ENCODE measurements at regions not wholly inside any gene's neighbourhood (a gene's known extent, or its start where the extent isn't known, plus 50 kb on each side); places are given as distances from the start of the nearest gene placed in this dataset.

- no peak for TF ChIP-seq ZNF2 (tag by site-specific recombination; IDR thresholded peaks at IDR 0.05)
- TF ChIP-seq ZFP3 (tag by site-specific recombination; IDR thresholded peaks at IDR 0.05; ENCODE audit: low read depth) = no peak
- no peak for TF ChIP-seq CTCF (tag by site-specific recombination; IDR thresholded peaks at IDR 0.05)
- no peak for TF ChIP-seq PRDM6 (tag by site-specific recombination; IDR thresholded peaks at IDR 0.05)
- TF ChIP-seq BCL11A (tag by site-specific recombination; IDR thresholded peaks at IDR 0.05; ENCODE audit: low read depth) = no peak
- no peak for TF ChIP-seq ZNF266 (tag by site-specific recombination; IDR thresholded peaks at IDR 0.05; ENCODE audit: low read depth)
- no peak for TF ChIP-seq ZNF202 (tag by site-specific recombination; IDR thresholded peaks at IDR 0.05; ENCODE audit: borderline replicate concordance)
- TF ChIP-seq ZNF777 (tag by site-specific recombination; IDR thresholded peaks at IDR 0.05; ENCODE audit: borderline replicate concordance) = no peak
- no peak for TF ChIP-seq ZNF324 (tag by site-specific recombination; IDR thresholded peaks at IDR 0.05)
- no peak for TF ChIP-seq ZNF274 (IDR thresholded peaks at IDR 0.05; ENCODE audit: low read length)
- TF ChIP-seq ZNF274 (tag by site-specific recombination; IDR thresholded peaks at IDR 0.05; ENCODE audit: borderline replicate concordance) = no peak
Measured at GRCh38 chr18:43471873-43472272, 194.6 kb upstream of the SYT4 start.

All from HEK293 (cell line).